OCI-M1 (cell line): ENCODE measurements at regions not wholly inside any gene's neighbourhood (a gene's known extent, or its start where the extent isn't known, plus 50 kb on each side); places are given as distances from the start of the nearest gene placed in this dataset.
"Not testable (repeated sequence)": the region's sequence is repeated elsewhere in the genome, so short reads cannot be mapped to it uniquely, and the experiment has no call there.

Experiments
- DNase-seq: peaks from one replicate; lab custom pipeline; 2025; lab: John Stamatoyannopoulos, UW

DNA sequence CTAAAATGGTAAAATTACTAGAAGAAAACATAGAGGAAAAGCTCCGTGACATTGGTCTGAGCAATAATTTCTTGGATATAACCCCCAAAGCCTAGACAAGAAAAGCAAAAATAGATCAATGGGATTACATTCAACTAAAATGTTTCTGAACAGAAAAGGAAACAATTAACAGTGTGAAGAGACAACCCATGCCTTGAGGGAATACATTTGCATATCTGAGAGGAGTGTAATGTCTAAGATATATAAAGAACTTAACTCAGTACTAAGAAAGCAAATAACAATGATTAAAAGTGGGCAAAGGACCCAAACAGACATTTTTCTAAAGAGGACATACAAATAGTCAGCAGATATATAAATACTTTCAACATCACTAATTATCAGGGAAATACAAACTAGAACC is 206.2 kb downstream of the VAPA start:
- no peak for DNase-seq

DNA sequence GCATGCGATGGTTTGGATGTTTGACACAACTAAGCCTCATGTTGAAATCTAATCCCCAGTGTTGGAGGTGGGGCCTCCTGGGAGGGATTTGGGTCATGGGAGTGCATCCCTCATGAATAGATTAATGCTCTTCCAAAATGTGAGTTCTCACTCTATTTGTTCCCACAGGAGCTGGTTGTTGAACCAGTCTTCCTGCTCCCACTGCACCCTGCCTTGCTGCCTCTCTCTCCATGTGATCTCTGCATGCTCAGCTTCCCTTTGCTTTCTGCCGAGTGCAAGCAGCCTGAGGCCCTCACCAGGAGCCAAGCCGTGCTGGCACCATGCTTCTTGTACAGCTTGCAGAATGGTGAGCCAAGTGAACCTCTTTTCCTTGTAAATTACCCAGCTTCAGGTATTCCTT is 206.8 kb downstream of the VAPA start:
- no peak for DNase-seq

DNA sequence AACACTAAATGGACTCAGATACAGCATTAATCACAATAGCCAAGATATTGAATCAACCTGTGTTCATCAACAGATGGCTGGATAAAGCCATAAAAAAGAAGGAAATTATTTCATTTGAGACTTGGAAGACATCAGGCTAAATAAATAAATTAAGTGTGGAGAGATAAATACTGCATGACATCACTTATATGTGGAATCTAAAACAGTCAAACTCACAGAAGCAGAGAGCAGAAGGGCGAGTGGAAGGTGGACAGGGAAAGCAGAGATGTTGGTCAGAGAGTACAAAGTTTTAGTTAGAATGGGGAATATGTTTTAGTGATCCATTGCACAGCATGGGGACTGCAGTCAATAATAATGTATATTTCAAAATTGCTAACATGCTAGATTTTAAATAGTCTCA is 207.2 kb downstream of the VAPA start:
- no peak for DNase-seq

DNA sequence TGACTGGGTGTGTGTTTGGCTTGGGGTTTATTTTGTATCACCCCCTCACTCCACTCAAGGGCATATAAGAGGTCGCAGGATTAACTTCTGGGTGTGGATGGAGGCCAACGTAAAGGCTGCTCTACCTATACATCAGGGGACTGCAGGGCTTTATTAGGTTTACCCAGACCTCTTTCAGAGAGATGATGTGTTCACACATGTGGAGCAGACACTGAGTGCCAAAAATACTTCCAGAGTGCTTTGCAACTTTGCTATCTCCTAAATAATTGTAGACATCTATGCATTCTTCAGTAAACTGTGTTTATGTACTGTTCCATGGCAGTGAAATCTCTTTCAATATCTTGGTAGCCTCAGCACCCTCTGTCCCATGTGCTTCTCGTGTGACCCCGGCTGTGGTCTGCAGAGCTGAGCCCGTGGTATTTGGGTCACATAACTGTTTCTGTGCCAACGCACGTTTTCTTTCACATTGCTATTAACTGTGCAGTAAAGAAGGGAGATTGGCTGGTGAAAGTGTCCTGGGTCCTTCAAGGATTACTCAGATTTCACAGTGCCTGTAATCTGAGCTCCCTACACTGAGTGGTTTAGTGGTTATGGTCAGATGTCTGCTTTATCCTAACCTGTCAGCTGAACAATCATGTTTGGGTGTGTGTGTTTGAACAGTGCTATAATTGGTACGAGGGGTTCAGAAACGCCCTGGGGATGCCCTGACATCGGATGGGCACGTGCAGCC is 208.1 kb downstream of the VAPA start:
- DNase-seq, result peak; percentile 32

DNA sequence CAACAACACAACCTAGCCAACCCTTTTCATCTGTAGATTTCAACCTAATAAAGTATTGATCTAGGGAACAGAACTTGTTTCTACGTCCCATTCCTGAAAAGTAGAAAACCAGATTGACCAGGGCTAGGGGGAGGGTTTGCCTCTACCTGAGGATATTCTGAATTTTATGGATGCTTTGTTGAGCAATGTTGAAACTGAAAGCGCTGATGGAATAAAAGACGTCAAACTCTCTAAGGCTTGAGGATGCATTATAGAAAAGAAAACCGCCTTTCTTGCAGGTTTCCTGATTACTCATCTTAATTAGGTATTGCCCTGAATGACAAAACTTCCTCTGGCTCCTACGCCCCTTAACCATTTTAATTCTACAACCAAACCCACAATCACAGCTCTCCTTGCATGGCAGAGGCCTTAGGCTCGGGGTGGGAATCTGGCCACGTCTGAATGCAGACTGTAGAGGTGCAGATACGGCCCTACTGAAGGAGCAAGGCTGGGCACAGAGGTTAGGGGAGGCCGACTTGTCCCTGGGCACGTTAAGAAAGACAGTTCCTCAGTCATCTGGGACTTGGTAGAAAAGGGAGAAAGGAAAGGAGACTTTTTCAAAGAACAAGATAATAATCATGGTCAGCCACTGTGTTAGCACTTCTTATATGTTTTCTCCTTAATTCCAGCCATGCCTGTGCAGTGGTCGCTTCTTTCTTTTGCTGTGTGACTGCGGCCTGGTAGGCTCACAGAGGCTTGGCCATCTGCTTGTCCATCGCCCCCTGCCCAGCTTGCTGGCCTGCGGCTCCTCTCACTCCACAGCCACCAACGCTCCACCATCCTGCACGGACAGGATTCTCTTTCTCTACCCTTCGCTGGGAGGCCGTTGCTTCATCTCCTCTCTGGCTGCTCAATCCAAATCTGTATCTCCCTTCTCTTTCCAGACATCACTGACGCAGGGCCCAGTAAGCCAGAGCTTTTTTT is 209.5 kb downstream of the VAPA start:
- no peak for DNase-seq

DNA sequence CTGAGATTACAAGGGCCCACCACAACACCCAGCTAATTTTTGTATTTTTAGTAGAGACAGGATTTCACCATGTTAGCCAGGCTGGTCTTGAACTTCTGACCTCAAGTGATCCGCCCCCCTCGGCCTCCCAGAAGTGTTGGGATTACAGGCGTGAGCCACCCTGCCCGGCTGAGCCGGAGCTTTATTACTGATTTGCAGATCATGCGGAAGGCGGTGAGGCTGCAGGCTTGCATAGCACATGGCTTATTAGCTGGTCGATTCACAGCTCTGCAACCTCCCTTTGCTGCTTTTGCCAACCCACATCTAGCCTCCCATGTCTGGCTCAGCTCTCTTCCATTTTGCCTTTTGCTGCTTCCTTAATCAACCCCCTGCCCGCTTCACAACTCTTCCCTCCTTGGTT is 210.3 kb downstream of the VAPA start:
- no peak for DNase-seq

DNA sequence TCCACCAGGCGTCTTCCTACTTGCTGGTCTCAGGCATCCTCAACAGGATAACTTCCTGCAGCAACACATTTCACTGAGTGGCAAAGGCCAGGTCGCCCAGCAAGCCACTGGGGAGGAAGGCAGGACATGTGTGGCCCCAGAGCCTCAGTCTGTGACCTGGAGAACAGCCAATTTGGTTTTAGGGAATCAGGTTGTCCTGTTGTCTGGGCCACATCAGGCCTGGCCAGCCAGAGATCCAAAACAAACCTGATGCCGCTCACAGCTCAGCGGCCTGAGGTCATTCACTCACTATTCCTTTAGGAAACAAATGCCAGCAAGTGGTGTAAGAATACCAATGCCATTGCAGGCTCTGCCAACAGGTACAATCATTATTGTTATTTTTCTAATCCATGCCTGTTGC is 210.7 kb downstream of the VAPA start:
- no peak for DNase-seq

DNA sequence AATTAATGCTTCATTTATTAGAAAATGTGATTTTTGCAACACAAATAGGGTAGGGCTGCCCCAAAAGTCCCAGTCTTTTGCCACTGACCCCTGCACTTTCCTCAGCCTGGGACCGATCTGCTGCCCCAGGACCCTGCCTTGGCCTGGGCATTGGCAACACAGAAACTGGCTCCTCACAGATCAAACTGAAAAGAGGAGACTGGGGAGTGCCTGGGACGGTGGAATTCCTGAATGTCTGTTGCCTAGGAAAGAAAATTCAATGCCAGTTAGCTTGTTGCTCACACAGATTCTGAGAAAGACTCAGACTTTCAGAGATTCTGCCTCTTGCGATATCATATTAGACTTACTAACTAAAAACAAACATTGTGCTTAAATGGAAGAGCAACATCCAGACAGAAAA is 211.2 kb downstream of the VAPA start:
- DNase-seq, result no peak

DNA sequence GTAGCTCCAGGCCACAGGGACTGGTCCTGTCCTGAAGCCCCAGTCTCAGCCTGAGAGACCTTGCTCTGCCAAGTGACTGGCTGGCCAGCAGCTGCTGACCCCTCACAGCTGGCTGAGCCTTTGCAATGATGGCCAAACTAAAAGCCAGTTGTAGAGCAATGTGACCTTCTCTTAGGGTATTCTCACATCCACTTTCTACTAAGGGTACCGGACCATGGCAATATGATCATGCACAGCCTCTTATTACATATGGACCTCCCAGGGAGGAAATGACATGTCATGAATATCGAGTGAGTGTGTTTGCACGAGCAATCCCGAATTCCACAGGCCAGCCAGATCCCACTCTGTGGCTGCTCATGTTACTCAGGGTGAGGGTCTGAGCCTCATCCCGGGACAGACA is 213.9 kb downstream of the VAPA start:
- DNase-seq, result no peak

DNA sequence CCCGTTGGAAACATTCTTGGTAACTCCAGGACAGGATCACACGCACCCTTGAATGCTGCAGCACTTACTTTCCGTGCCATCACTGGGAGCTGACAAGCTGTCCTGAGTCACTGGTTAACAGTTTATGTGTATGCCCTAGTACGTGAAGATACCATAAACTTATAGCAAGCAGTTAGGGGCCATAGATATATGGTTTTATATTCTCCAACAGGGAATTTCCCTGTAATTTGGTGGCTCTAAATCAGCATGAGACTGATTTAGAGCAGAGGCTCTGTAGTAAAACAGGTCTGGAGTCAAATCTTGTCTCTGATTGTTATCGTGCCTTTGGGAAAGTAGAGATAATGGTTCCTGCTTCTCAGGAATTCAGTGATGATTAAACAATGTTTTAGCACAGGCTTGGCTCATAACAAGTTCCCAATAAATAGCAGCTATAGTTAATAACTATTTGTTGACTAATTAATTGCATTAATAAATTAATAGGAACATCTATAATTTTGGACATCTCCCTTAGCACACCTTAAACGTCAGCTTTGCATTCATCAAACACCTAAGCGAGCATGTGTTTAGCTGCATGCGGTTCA is 215.2 kb downstream of the VAPA start:
- DNase-seq, result no peak

DNA sequence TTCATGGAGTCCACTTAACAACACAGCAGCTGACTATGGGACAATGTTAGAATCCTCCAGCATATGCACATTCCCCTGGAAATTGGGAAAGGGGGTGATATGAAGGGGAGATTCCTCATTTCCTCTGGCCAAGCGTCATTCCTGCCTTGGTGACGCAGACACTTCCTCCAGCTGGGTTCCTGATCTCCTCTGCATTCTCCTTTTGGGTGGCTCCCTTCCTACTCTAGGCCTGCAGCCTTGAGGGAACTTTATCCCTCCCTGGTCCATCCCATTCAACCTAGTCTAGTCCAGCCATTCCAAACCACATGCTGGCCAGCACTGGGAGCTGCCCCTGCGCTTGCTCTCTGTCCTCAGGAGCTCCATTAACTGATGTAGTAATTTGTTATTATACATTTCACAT is 216.8 kb downstream of the VAPA start:
- DNase-seq, result no peak

DNA sequence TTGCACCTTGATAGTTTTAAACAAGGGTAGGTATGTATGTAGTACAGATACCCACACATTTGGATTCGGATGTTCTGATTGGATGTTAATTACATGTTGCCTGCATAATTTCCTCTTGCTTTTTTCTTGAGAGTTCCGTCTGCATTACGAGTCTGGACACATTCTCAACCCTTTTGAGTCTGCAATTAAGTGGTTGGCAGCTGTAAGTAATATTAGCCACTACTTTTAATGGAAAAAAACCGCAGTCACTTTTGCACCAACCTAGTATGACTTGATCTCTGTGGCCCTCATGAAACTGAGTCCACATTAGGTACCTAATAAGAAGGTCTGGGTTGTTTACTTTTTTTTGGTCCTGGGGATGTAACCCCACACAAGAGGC is 217.3 kb downstream of the VAPA start:
- no peak for DNase-seq

DNA sequence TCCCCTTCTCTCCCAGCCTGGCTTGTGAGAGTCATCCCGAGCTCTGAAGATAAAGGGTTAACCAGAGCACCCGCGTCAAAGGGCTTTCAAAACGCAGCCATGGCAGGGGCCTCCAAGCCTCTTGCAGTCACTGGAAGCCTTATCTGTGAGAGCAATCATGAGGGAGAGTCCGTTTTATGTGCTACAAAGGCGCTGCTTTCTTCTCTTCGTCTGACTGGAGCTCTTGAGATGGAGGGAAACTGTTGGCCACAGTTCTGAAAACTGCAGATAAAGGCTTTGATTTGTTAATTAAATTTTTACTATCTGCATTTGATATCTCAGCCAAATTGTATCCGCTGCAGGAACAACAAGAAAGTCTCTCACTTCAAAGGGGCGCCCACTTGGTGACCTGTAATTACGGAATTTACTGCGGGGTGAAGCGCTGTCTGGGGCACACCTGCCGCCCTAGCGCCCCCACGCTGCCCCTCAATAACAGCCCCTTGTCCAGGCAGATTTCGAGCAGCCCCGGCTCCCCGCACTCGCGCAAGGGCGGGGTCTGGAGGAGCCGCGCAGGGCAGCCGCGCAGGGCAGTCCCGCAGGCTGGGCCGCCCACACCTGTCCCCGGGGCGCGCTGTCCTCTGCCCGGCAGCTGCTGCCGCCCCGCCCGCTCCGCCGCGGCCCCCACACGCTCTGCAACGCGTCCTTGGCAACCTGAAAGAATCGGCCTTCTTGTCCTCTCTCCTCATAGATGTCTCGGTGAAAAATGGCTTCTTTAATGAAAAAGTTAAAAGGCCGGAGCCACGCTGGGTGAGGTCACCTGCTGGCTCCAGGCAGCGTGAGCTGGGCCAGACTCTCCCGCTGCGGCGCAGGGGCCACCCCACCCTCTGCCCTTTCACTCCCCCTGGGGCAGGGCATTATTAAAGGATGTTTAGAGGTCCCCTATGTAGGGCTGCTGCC is 217.9 kb downstream of the VAPA start:
- DNase-seq, result no peak

DNA sequence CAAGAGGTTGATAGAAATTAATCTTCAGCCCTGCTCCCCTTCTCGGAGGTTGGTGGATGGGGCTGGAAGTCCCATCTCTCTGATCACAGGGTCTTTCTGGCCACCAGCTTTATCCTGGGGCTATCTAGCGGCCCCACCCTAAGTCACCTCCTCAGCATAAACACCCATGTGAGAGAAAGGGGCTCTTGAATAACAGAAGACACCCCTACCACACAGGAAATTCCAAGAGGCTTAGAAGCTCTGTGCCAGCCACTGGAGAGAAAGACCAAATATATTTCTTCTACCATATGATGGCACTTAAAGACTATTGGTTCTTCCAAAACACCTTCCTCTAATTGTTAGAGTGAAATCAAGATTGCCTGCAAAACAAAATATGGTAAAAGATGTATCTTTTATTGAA is 219.7 kb downstream of the VAPA start:
- DNase-seq, result no peak

DNA sequence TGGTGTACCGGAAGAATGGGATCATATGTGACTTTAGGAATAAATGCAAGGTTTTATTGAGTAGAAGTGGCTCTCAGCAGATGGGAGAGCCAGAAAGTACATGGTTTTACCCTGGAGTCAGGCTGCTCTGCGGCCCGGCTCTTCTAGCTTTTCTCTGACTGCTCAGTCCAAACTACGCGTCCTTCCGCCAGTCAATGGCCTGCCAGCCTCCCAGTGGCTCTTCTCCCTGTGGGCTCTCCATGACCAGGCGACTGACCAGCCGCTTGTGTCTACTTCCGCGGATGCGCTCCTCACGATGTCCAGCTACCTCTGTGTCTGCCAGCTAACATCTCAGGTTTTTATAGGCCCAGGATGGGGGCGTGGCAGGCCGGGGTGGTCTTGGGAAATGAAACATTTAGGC is 220.4 kb downstream of the VAPA start:
- no peak for DNase-seq

DNA sequence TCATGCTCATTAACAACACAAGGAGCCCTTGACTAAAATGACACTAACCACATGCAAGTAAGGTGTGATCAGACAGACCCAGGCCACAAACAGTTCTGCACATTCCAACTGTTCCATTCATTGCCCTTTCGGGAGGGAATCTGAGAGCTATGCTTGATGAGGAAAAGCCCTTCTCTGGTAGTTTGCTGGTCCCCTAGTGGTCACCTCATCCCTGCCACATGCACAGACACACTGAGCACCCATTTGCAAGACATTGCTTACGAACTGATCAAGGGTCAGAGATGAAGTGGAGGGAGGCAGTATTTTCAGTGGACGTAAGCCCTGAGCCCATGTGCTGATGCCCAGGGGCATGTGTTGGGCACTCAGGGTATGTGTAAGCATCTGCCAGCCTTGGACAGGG is 220.9 kb downstream of the VAPA start:
- DNase-seq, result not testable (repeated sequence)

DNA sequence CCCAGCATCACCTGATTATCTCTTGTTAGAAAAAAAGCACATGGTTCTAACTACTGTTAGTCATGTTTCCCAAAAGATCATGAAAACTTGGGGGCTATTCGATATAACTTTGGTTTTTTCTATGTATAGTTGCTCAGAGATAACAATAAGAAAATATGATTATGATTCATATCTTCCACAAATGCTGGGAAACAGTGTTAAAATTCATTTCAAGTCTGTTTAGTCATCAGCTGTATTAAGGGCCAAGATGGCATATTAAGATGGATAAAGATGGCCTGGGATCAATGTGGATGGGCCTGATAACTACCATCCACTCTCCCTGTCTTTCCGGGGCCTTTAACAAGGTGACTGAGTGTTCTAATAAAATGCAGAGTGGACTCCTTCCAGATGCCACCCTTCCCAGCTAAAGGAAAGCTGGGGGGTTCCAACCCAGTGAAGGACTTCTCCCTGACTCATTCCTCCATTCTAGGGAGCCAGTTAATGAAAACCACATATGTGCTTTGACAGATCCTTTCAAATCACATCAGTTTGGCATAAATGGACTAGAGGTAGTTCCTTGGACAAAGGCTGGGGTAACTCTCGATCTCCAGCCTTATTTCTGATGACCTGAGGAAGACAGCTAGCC is 221.6 kb downstream of the VAPA start:
- no peak for DNase-seq

DNA sequence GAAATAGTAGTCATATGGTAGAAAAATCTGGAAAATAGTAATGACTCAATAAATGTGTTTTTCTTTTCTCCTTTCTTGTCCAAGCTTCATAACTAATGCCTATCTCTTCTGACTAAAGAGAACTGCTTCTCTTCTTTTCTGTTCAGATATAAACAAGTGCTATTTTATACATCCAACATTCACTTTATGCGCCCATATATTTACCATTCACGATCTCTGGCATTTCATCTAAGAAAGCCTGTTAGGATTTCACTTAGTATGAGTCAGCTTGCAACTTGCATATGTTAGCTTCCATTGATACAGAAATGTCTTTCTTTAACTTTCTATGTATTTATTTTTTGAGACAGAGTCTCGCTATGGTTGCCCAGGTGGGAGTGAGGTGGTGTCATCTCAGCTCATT is 224.9 kb downstream of the VAPA start:
- no peak for DNase-seq

DNA sequence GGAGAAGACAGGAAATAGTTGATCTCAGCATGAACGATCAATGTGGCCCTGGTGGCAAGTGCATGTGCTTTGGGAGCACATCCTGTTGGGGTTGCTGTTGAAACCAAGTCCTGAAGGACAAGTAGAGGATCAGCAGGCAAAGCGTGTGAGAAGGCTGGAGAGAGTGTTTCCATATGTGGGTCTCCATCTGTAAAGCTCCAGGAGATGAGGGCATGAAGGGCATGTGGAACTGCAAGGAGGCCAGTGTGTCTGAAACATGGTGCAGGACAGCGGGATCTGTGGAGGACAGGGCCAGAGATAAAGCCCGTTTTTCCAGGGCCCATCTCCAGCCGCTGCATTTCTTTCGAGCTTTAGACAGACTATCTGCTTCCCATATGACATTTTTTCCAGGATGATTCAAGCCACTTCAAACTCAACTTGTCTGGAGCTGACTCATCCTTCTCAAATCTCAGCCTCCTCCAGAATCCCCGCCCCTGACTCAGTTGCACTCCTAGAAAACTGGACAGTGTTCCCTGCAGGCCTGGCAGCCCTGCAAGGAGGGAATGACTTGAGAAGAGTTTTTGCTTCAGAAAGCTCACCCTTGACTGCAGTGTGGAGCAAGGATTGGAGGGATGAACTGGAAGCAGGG is 226.1 kb downstream of the VAPA start:
- no peak for DNase-seq

DNA sequence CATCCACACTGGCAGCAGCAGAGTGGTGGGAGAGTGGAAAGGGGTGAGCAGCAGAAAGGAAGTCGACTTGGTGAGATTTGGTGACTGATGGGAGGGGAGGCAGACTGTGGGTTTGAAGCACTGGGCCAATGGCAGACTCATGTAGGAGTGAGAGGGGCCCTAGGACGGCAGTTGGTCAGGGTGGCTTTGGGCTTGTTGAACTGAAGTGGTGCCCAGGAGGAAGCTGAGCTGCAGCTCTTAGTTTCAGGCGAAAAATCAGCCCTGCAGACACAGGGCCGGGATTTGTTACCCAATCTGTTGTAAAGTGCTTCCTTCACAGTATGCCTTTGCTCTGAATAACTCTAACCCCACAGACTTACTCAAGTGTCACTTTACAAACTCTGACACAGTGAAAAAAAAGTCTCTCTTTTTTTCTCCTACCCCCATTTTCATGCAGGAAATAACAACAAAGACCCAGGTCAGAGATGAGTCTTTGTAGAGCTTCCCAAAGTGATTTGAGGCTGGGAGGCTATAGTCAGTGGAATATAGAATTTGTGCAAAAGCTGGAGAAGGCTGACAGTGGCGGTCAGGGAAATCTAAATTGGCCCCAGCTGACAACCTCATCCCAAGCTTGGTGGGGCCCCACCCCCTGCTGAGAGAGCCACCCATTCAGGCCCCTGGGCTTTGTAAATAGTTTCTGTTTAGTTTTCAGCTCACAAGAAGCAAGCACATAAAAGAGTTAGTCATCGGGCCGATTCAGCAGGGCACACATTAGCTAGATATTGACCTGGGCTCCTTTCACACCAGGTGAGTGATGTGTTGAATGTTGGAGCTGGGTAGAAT is 226.9 kb downstream of the VAPA start:
- no peak for DNase-seq
